PC-9 (cell line): ENCODE measurements at regions not wholly inside any gene's neighbourhood (a gene's known extent, or its start where the extent isn't known, plus 50 kb on each side); places are given as distances from the start of the nearest gene placed in this dataset.
"Not testable (repeated sequence)": the region's sequence is repeated elsewhere in the genome, so short reads cannot be mapped to it uniquely, and the experiment has no call there.

ENCODE experiments used
- BruUV-seq: library from RNA; stranded (reverse); fragments of 400-500 nt; replicated peaks from 2 replicates; lab custom pipeline; 2021; lab: Mats Ljungman, UMichigan
- CTCF ChIA-PET: fragments of 300-600 bp; sonication (Branson Sonifier 250); formaldehyde crosslinking; loops from one replicate; lab custom pipeline; 2022; ENCODE audit warnings: antibody characterized with exemption; lab: Charles Lee
- POLR2A ChIA-PET: fragments of 300-600 bp; sonication (Branson Sonifier 250); formaldehyde crosslinking; loops from one replicate; lab custom pipeline; 2022; ENCODE audit warnings: antibody characterized with exemption; ENCODE audit not compliant: unreplicated experiment; lab: Charles Lee
- DNase-seq, 2 experiments: peaks; one replicate each; pipeline versions ENCODE4 v3.0.0 to v3.0.0-alpha.2; 2015 to 2022; ENCODE audit warnings: mixed read lengths in 1 of 2
- H2AFZ ChIP-seq: fragments of 200-600 bp; sonication (generic); 2 replicates; pipeline ENCODE4 v1.8.1; 2017; ENCODE audit warnings: antibody characterized with exemption
- H3F3A ChIP-seq: fragments of 200-600 bp; sonication (generic); 2 replicates; pipeline ENCODE4 v1.8.1; 2017; ENCODE audit warnings: antibody characterized with exemption, mild to moderate bottlenecking, low read depth; ENCODE audit not compliant: insufficient read depth
- H3K27ac ChIP-seq: fragments of 200-600 bp; sonication (generic); 2 replicates; pipeline ENCODE4 v1.6.1; 2016; ENCODE audit warnings: mixed run types
- H3K27me3 ChIP-seq: fragments of 200-600 bp; sonication (generic); 2 replicates; pipeline ENCODE4 v1.6.1; 2016; ENCODE audit warnings: low read depth, mixed run types; ENCODE audit not compliant: insufficient read depth
- H3K36me3 ChIP-seq: fragments of 200-600 bp; sonication (generic); 2 replicates; pipeline ENCODE4 v1.6.1; 2016; ENCODE audit warnings: low read depth, mixed run types
- H3K4me1 ChIP-seq: fragments of 200-600 bp; sonication (generic); replicated peaks from 2 replicates; pipeline ENCODE4 v1.6.1; 2016; ENCODE audit warnings: mixed run types; ENCODE audit not compliant: insufficient read depth
- H3K4me2 ChIP-seq: fragments of 200-600 bp; sonication (generic); 2 replicates; pipeline ENCODE4 v1.6.1; 2017; ENCODE audit warnings: mixed run types
- H3K4me3 ChIP-seq: fragments of 200-600 bp; sonication (generic); 2 replicates; pipeline ENCODE4 v1.6.1; 2016; ENCODE audit warnings: mixed run types
- H3K79me2 ChIP-seq: fragments of 200-600 bp; sonication (generic); 2 replicates; pipeline ENCODE4 v1.6.1; 2017; ENCODE audit warnings: low read depth, mixed run types
- H3K9me2 ChIP-seq: fragments of 200-600 bp; sonication (generic); 2 replicates; pipeline ENCODE4 v1.8.1; 2017; ENCODE audit warnings: mild to moderate bottlenecking; ENCODE audit not compliant: insufficient read depth
- H3K9me3 ChIP-seq: fragments of 200-600 bp; sonication (generic); 2 replicates; pipeline ENCODE4 v1.8.1; 2016; ENCODE audit warnings: low read depth; ENCODE audit not compliant: insufficient read depth
- H4K20me1 ChIP-seq: fragments of 200-600 bp; sonication (generic); 2 replicates; pipeline ENCODE4 v1.8.1; 2017; ENCODE audit not compliant: insufficient read depth
- EZH2 ChIP-seq: fragments of 200-600 bp; sonication (generic); IDR thresholded peaks from 2 replicates; pipeline ENCODE4 v1.8.0; 2017; ENCODE audit warnings: antibody characterized with exemption, low read depth
- intact Hi-C: fragments of 100-400 bp; cut with micrococcal nuclease; formaldehyde crosslinking; loops from one replicate; pipeline ENCODE4 v1.10.0; 2022; ENCODE audit not compliant: unreplicated experiment
- TF ChIP-seq, protein P1 (sequence below): fragments of 200-600 bp; sonication (generic); conservative IDR thresholded peaks from 2 replicates; pipeline ENCODE4 v1.6.1; 2017; ENCODE audit warnings: mixed run types, antibody characterized with exemption, mild to moderate bottlenecking, moderate library complexity

DNA sequence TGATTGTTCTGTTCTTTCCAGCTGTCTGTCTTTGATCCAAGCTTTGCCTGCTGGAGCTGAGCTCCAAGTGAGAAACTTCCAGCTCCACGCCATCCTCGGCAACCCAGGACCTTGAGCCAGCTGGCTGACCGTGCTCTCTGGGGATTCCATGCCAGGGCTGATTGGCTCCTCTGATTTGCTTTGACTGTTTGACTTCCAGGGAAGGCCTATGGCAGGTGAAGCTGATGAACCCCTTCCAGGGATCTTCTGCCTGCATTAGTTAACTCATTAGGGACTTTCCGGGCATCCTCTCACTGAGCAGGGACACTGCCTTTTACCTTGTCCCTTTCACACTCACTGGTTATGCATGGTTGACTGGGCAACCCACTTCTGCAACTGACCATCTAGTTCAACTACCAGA lies 406.1 kb downstream of the RPS6KC1 start:
- TF ChIP-seq, protein P1, sequence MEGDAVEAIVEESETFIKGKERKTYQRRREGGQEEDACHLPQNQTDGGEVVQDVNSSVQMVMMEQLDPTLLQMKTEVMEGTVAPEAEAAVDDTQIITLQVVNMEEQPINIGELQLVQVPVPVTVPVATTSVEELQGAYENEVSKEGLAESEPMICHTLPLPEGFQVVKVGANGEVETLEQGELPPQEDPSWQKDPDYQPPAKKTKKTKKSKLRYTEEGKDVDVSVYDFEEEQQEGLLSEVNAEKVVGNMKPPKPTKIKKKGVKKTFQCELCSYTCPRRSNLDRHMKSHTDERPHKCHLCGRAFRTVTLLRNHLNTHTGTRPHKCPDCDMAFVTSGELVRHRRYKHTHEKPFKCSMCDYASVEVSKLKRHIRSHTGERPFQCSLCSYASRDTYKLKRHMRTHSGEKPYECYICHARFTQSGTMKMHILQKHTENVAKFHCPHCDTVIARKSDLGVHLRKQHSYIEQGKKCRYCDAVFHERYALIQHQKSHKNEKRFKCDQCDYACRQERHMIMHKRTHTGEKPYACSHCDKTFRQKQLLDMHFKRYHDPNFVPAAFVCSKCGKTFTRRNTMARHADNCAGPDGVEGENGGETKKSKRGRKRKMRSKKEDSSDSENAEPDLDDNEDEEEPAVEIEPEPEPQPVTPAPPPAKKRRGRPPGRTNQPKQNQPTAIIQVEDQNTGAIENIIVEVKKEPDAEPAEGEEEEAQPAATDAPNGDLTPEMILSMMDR, result no peak
- no peak for TF ChIP-seq EZH2
- intact Hi-C loops, result no loop called here

DNA sequence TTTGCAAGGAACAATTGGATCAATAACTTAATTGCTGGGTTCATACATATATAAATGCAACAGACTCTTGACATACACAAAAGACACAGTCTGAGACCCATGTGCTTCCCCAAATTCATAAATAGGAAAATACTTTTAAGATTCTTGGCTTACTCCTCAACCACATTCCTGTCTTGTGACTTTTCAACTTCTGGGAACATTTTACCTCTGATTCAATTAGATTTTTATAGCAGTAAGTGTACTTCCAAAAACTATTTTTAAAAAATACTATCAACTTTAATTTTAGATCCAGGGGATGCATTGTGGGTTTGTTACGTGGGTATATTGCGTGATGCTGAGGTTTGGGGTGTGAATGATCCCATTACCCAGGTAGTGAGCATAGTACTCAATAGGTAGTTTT lies 406.7 kb downstream of the RPS6KC1 start:
- no peaks in the 10 kb centered on the region for H3K36me3 ChIP-seq
- TF ChIP-seq, protein P1, result no peak
- no peak for TF ChIP-seq EZH2
- CTCF ChIA-PET, result no interaction called here
- H3K9me2 ChIP-seq, result no peaks in the 10 kb centered on the region
- H3K27me3 ChIP-seq, result no peaks in the 10 kb centered on the region
- no peaks in the 10 kb centered on the region for H3K79me2 ChIP-seq
- H3K4me3 ChIP-seq, result no peak overlapping the region
- no peaks in the 10 kb centered on the region for H4K20me1 ChIP-seq
- no peaks in the 10 kb centered on the region for H3K4me1 ChIP-seq
- H3F3A ChIP-seq, result no peaks in the 10 kb centered on the region
- BruUV-seq, result no TSS peak
- intact Hi-C loops, result no loop called here
- DNase-seq, result no peak
- H2AFZ ChIP-seq, result no peak overlapping the region
- no peaks in the 10 kb centered on the region for H3K9me3 ChIP-seq
- POLR2A ChIA-PET, result no interaction called here
- H3K27ac ChIP-seq, result no peak overlapping the region
- H3K4me2 ChIP-seq, result no peak overlapping the region

More for the DNA sequence above, 406.1 kb downstream of the RPS6KC1 start:
- BruUV-seq, result no TSS peak
- no peak for DNase-seq
- no peak overlapping the region for H3K4me2 ChIP-seq
- H2AFZ ChIP-seq, result no peak overlapping the region
- ChIA-PET POLR2A (no interaction called here), CTCF (no interaction called here)
- no peak overlapping the region for H3K4me3 ChIP-seq
- no peaks in the 10 kb centered on the region for H4K20me1 ChIP-seq
- H3F3A ChIP-seq, result no peaks in the 10 kb centered on the region
- no peaks in the 10 kb centered on the region for H3K4me1 ChIP-seq
- H3K27me3 ChIP-seq, result no peaks in the 10 kb centered on the region
- H3K79me2 ChIP-seq, result no peaks in the 10 kb centered on the region
- no peaks in the 10 kb centered on the region for H3K9me2 ChIP-seq
- no peak overlapping the region for H3K27ac ChIP-seq
- H3K36me3 ChIP-seq, result no peaks in the 10 kb centered on the region
- no peaks in the 10 kb centered on the region for H3K9me3 ChIP-seq

DNA sequence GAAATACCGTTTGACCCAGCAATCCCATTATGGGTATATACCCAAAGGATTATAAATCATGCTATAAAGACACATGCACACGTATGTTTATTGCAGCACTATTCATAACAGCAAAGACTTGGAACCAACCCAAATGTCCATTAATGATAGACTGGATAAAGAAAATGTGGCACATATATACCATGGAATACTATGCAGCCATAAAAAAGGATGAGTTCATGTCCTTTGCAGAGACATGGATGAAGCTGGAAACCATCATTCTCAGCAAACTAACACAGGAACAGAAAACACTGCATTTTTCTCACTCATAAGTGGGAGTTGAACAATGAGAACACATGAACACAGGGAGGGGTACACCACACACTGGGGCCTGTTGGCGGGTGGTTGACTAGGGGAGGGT lies 411.3 kb downstream of the RPS6KC1 start:
- H3K4me2 ChIP-seq, H3K4me3 ChIP-seq, H3K27ac ChIP-seq, BruUV-seq, H3K36me3 ChIP-seq, H2AFZ ChIP-seq, intact Hi-C loops, H4K20me1 ChIP-seq, H3K79me2 ChIP-seq, POLR2A ChIA-PET, DNase-seq, H3K9me3 ChIP-seq, CTCF ChIA-PET, H3K9me2 ChIP-seq, H3K27me3 ChIP-seq: not testable (repeated sequence)
- H3F3A ChIP-seq, result peaks cover 22% of the 10 kb centered on the region
- peaks cover 39% of the 10 kb centered on the region for H3K4me1 ChIP-seq

DNA sequence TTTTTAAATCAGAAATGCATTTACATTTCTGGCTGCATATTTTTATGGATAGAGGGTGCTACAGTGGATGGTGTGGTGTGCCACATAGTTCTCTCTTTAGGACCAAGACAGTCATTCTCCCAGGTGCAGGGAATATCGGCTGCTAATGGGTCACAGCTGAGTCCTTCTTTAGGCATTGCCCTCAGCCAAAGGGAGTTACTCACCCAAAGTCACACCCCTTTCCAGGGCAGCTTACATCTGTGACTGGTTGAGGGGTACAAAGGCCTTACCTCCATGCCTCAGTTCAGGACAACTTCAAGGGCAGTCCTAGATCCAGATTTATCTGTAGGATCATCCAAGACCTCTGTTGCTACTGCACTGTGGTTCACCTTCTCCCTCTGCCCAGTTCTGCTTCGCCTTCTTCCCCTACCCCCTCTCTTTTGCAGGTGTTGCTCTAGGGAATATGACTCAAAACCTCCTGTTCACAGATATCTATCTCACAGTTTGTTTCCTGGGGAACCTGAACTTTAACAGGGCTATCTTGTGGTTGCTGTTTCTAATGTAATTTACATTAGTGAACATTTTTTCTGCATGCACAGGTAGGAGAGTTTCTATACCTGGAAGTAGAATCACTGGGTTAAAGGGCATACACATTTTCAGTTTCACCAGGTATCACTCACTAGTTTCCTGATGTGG lies 413.9 kb downstream of the RPS6KC1 start:
- POLR2A ChIA-PET, result no interaction called here
- Histone ChIP-seq H3K4me2 (peak overlapping the region; percentile 46), H3K4me3 (no peak overlapping the region; the same call in 1 of the 2 replicates), H3K36me3 (no peaks in the 10 kb centered on the region), H3K4me1 (peaks cover 41% of the 10 kb centered on the region), H2AFZ (no peak overlapping the region), H3F3A (peaks cover 22% of the 10 kb centered on the region), H4K20me1 (no peaks in the 10 kb centered on the region), H3K27me3 (no peaks in the 10 kb centered on the region), H3K27ac (peak overlapping the region; percentile 94), H3K79me2 (no peaks in the 10 kb centered on the region), H3K9me3 (no peaks in the 10 kb centered on the region), H3K9me2 (no peaks in the 10 kb centered on the region)
- DNase-seq, result peak in 1 of 2 experiments; percentile 98
- TF ChIP-seq, protein P1, result no peak
- intact Hi-C loops, result no loop called here
- CTCF ChIA-PET, result no interaction called here
- no TSS peak for BruUV-seq
